GM13976 (cell line): ENCODE measurements at regions not wholly inside any gene's neighbourhood (a gene's known extent, or its start where the extent isn't known, plus 50 kb on each side); places are given as distances from the start of the nearest gene placed in this dataset.

Experiments
- DNase-seq: peaks from one replicate; pipeline ENCODE4 v3.0.0; 2012; ENCODE audit warnings: low spot score
- CTCF ChIP-seq: IDR thresholded peaks from 2 replicates; pipeline ENCODE4 v1.5.1; 2012; ENCODE audit warnings: borderline replicate concordance, mild to moderate bottlenecking; ENCODE audit not compliant: insufficient read depth; ENCODE audit errors: extremely low read depth, missing control alignments, control extremely low read depth
- in situ Hi-C: fragments of 300-500 bp; cut with MboI; formaldehyde crosslinking; loops from one replicate; pipeline ENCODE4 v1.12.0; 2022; ENCODE audit warnings: low sequenced_read_pairs, mixed read lengths, inconsistent platforms; ENCODE audit not compliant: unreplicated experiment

GRCh38 chr6:98107801-98108200 is 726.6 kb upstream of the POU3F2 start:
- DNase-seq: no peak
- TF ChIP-seq CTCF: no peak
- in situ Hi-C loops: no loop called here

- DNase-seq: no peak
- TF ChIP-seq CTCF: no peak
- in situ Hi-C loops: no loop called here
These were observed 717.9 kb upstream of the POU3F2 start for GRCh38 chr6:98116455-98116854.

GRCh38 chr6:98117068-98117467 is 717.3 kb upstream of the POU3F2 start:
- DNase-seq: no peak
- in situ Hi-C loops: no loop called here
- TF ChIP-seq CTCF: no peak

- TF ChIP-seq CTCF: no peak
- in situ Hi-C loops: no loop called here
- no peak for DNase-seq
These were observed 715.9 kb upstream of the POU3F2 start for GRCh38 chr6:98118397-98119045.

GRCh38 chr6:98124171-98124570 is 710.2 kb upstream of the POU3F2 start:
- in situ Hi-C loops: no loop called here
- TF ChIP-seq CTCF: no peak
- no peak for DNase-seq

GRCh38 chr6:98131290-98131990 is 702.9 kb upstream of the POU3F2 start:
- in situ Hi-C loops: no loop called here

More at GRCh38 chr6:98131290-98131990, 702.9 kb upstream of the POU3F2 start:
- no peak for TF ChIP-seq CTCF
- no peak for DNase-seq
